H1 (cell line): ENCODE measurements at regions not wholly inside any gene's neighbourhood (a gene's known extent, or its start where the extent isn't known, plus 50 kb on each side); places are given as distances from the start of the nearest gene placed in this dataset.

Experiments used
- EP300 ChIP-seq, 2 experiments: IDR thresholded peaks; 1 replicate in 1 of 2; 2 replicates in 1 of 2; pipeline ENCODE4 v1.6.1; 2011 to 2012; ENCODE audit warnings: low read depth in 2 of 2, low read length in 2 of 2, mild to moderate bottlenecking in 2 of 2, borderline replicate concordance in 1 of 2, inconsistent platforms in 1 of 2, moderate library complexity in 1 of 2
- MAX ChIP-seq: IDR thresholded peaks from 2 replicates; pipeline ENCODE4 v1.6.1; 2012; ENCODE audit warnings: inconsistent platforms
- POLR2A ChIP-seq, 2 experiments: IDR thresholded peaks; 1 replicate in 1 of 2; 2 replicates in 1 of 2; pipeline ENCODE4 v1.6.1; 2011; ENCODE audit warnings: low read depth in 2 of 2, low read length in 2 of 2, mild to moderate bottlenecking in 2 of 2; ENCODE audit errors: control extremely low read depth in 1 of 2
- SUZ12 ChIP-seq: fragments of 200-600 bp; sonication (generic); IDR thresholded peaks from 2 replicates; pipeline ENCODE4 v1.6.1; 2012; ENCODE audit warnings: mild to moderate bottlenecking, inconsistent platforms, low read length, moderate library complexity, mixed read lengths

DNA sequence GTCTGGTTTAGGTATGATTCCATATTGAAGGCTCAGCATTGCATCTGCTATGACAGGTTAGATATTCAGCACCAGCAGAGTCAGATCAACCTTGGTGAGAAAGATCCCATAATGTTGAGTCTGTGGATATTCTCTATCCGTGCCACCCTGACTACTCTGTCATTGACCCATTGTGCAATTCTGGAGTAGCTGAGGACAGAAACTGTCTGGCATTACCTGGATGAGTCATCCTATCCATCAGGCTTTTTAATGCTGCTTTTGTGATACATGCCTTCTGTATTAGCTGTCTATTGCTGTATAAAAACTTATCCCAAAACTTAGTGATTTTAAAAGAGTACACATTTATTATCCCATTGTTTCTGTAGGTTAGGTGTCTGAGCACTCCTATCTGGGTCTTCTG is 189.1 kb upstream of the FAT3 start (continued):
- TF ChIP-seq MAX (no peak), SUZ12 (no peak), EP300 (IDR thresholded peaks at IDR 0.05; ENCODE audit: borderline replicate concordance in 1 of 2, low read depth in 2 of 2, low read length in 2 of 2) (no peak), POLR2A (IDR thresholded peaks at IDR 0.05; ENCODE audit: control extremely low read depth in 1 of 2, low read depth in 2 of 2, low read length in 2 of 2) (no peak)
